ENCODE measurements at regions not wholly inside any gene's neighbourhood (a gene's known extent, or its start where the extent isn't known, plus 50 kb on each side); places are given as distances from the start of the nearest gene placed in this dataset.

GRCh38 chrX:87098477-87098876, 419.1 kb upstream of the KLHL4 start:
- H3K9me3 ChIP-seq = no peaks in the 10 kb centered on the region
- TF ChIP-seq POLR2AphosphoS5 (IDR thresholded peaks at IDR 0.05) (no peak), POLR2A (IDR thresholded peaks at IDR 0.05) (no peak), CTCF (IDR thresholded peaks at IDR 0.05) (no peak)
- H3K36me3 ChIP-seq = no peaks in the 10 kb centered on the region
- H3K27me3 ChIP-seq = peaks cover 0 to 24% of the 10 kb centered on the region in 2 donors
- no peak overlapping the region for H3K4me3 ChIP-seq
- H3K4me1 ChIP-seq = no peaks in the 10 kb centered on the region
- intact Hi-C loops (cut with DNase I; ENCODE audit: low total_unique reads) = no loop called here
- DNase-seq (ENCODE audit: low spot score in 2 of 2) = no peak
- H3K27ac ChIP-seq = no peak overlapping the region

- DNase-seq (ENCODE audit: low spot score in 2 of 2) = no peak
- peaks cover 3 to 4% of the 10 kb centered on the region in 2 donors for H3K9me3 ChIP-seq
- peaks cover 0 to 16% of the 10 kb centered on the region in 2 donors for H3K27me3 ChIP-seq
- H3K27ac ChIP-seq = no peak overlapping the region
- no peak overlapping the region for H3K4me3 ChIP-seq
- intact Hi-C loops (cut with DNase I; ENCODE audit: low total_unique reads) = no loop called here
- no peaks in the 10 kb centered on the region for H3K4me1 ChIP-seq
- TF ChIP-seq POLR2A (IDR thresholded peaks at IDR 0.05) = no peak
- TF ChIP-seq POLR2AphosphoS5 (IDR thresholded peaks at IDR 0.05) = no peak
- TF ChIP-seq CTCF (IDR thresholded peaks at IDR 0.05) = no peak
- H3K36me3 ChIP-seq = no peaks in the 10 kb centered on the region
These were observed 412.5 kb upstream of the KLHL4 start for GRCh38 chrX:87105131-87105530.

DNA sequence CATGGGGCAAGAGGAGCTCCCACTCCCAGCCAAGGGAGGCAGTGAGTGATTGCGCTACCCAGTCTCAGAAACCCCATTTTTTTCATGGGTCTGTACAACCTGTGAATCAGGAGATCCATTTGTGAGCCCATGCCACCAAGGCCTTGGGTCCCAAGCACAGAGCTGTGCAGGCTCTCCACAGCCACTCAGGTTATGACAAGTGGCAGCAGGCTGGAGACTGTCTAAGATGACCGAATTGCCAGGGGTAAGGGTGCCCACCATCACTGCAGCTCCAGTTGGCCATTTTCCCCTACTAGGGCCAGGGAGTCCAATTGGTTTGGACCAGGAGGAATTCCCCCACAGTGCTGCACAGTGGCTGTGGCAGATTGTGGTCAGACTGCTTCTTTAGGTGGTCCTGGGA, 407.5 kb upstream of the KLHL4 start:
- Histone ChIP-seq H3K4me1 (no peaks in the 10 kb centered on the region), H3K27me3 (peaks cover 0 to 4% of the 10 kb centered on the region in 2 donors), H3K36me3 (no peaks in the 10 kb centered on the region), H3K27ac (no peak overlapping the region), H3K9me3 (peaks cover 7% of the 10 kb centered on the region in 2 donors), H3K4me3 (no peak overlapping the region)
- DNase-seq (ENCODE audit: low spot score in 2 of 2) = no peak
- intact Hi-C loops (cut with DNase I; ENCODE audit: low total_unique reads) = no loop called here
- no peak for TF ChIP-seq POLR2A (IDR thresholded peaks at IDR 0.05)

GRCh38 chrX:87140800-87141483, 376.7 kb upstream of the KLHL4 start:
- Histone ChIP-seq H3K9me3 (no peaks in the 10 kb centered on the region), H3K27me3 (no peaks in the 10 kb centered on the region), H3K4me1 (no peaks in the 10 kb centered on the region), H3K36me3 (no peaks in the 10 kb centered on the region), H3K4me3 (no peak overlapping the region), H3K27ac (no peak overlapping the region)
- TF ChIP-seq POLR2AphosphoS5 (IDR thresholded peaks at IDR 0.05) = no peak
- TF ChIP-seq CTCF (IDR thresholded peaks at IDR 0.05) = no peak
- TF ChIP-seq POLR2A (IDR thresholded peaks at IDR 0.05) = no peak
- intact Hi-C loops (cut with DNase I; ENCODE audit: low total_unique reads) = no loop called here
- DNase-seq (ENCODE audit: low spot score in 2 of 2) = no peak

GRCh38 chrX:87160435-87161010, 357.1 kb upstream of the KLHL4 start:
- Histone ChIP-seq H3K9me3 (peaks cover 0 to 16% of the 10 kb centered on the region in 2 donors), H3K4me1 (no peaks in the 10 kb centered on the region), H3K27me3 (peaks cover 0 to 12% of the 10 kb centered on the region in 2 donors), H3K36me3 (no peaks in the 10 kb centered on the region), H3K27ac (no peak overlapping the region), H3K4me3 (no peak overlapping the region)
- intact Hi-C loops (cut with DNase I; ENCODE audit: low total_unique reads) = no loop called here
- no peak for DNase-seq (ENCODE audit: low spot score in 2 of 2)
- no peak for TF ChIP-seq POLR2A (IDR thresholded peaks at IDR 0.05)
- no peak for TF ChIP-seq POLR2AphosphoS5 (IDR thresholded peaks at IDR 0.05)
- no peak for TF ChIP-seq CTCF (IDR thresholded peaks at IDR 0.05)

Measured in breast epithelium (tissue), 4 donors.